ES-I3 (cell line): ENCODE measurements at regions not wholly inside any gene's neighbourhood (a gene's known extent, or its start where the extent isn't known, plus 50 kb on each side); places are given as distances from the start of the nearest gene placed in this dataset.

ENCODE experiments used
- H3K36me3 ChIP-seq: 2 replicates; pipeline ENCODE4 v1.6.1; 2013; ENCODE audit warnings: mild to moderate bottlenecking, low read length, control low read depth, moderate library complexity; ENCODE audit not compliant: insufficient read depth
- H3K4me1 ChIP-seq: 2 replicates; pipeline ENCODE4 v1.6.1; 2013; ENCODE audit warnings: mild to moderate bottlenecking, control low read depth, low read length; ENCODE audit not compliant: insufficient read depth
- H3K9ac ChIP-seq: 2 replicates; pipeline ENCODE4 v1.6.1; 2013; ENCODE audit warnings: low read depth, mild to moderate bottlenecking, low read length, moderate library complexity
- H3K9me3 ChIP-seq: 2 replicates; pipeline ENCODE4 v1.6.1; 2013; ENCODE audit warnings: mild to moderate bottlenecking, low read length, moderate library complexity; ENCODE audit not compliant: control insufficient read depth, insufficient read depth

GRCh38 chr6:62479697-62480220 is 193.7 kb upstream of the KHDRBS2 start:
- Histone ChIP-seq H3K9ac (no peak overlapping the region), H3K36me3 (no peaks in the 10 kb centered on the region), H3K9me3 (no peaks in the 10 kb centered on the region), H3K4me1 (0 out of 2 replicates have a peak, but pooled peaks cover 6% of the 10 kb centered on the region)

DNA sequence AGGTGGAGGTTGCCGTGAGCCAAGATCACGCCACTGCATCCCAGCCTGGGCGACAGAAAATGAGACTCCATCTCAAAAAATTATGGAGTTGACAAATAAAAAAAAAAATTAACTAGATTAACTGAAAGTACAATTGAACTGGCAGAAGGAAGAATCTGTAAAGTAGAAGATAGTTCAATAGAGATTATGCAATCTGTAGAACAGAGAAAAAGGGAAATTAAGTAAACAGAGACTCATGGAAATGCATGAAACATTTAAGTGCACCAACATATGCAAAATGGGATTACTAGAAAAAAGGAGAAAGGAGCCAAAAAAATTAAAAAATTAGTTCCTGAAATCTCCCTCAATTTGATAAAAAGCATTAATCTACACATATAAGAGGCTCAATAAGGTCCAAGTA is 188.8 kb upstream of the KHDRBS2 start:
- H3K9ac ChIP-seq: no peak overlapping the region
- no peaks in the 10 kb centered on the region for H3K9me3 ChIP-seq
- no peaks in the 10 kb centered on the region for H3K36me3 ChIP-seq
- H3K4me1 ChIP-seq: 0 out of 2 replicates have a peak, but pooled peaks cover under 1% of the 10 kb centered on the region

DNA sequence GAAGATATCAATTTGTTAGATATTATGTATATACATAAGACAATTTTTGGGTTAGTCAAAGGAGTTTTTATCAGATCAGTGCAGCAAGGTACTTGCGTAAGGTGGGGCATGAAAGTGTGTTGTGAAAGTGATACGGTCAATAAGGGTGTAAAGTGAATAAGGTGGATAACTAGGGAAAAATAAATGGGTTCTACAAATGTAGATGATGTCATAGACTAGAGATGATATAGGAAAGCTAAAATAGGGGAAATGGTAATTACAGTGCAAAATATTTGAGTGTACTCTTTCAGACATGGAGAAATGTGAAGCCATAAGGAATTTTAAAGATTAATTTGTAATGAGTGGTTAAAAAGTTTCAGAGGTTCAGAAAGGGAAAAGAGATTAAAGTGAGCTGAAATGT is 180.6 kb upstream of the KHDRBS2 start:
- Histone ChIP-seq H3K4me1 (no peaks in the 10 kb centered on the region), H3K36me3 (no peaks in the 10 kb centered on the region), H3K9ac (no peak overlapping the region), H3K9me3 (no peaks in the 10 kb centered on the region)

- H3K4me1 ChIP-seq: no peaks in the 10 kb centered on the region
- no peaks in the 10 kb centered on the region for H3K9me3 ChIP-seq
- no peaks in the 10 kb centered on the region for H3K36me3 ChIP-seq
- no peak overlapping the region for H3K9ac ChIP-seq
Measured at GRCh38 chr6:62465206-62465605, 179.2 kb upstream of the KHDRBS2 start.

GRCh38 chr6:62452586-62452985 is 166.6 kb upstream of the KHDRBS2 start:
- Histone ChIP-seq H3K4me1 (0 out of 2 replicates have a peak, but pooled peaks cover 3% of the 10 kb centered on the region), H3K9ac (no peak overlapping the region), H3K9me3 (no peaks in the 10 kb centered on the region), H3K36me3 (no peaks in the 10 kb centered on the region)

GRCh38 chr6:62446647-62447316 is 160.8 kb upstream of the KHDRBS2 start:
- Histone ChIP-seq H3K9me3 (no peaks in the 10 kb centered on the region), H3K9ac (no peak overlapping the region), H3K4me1 (0 out of 2 replicates have a peak, but pooled peaks cover 3% of the 10 kb centered on the region), H3K36me3 (no peaks in the 10 kb centered on the region)

- 0 out of 2 replicates have a peak, but pooled peaks cover 3% of the 10 kb centered on the region for H3K4me1 ChIP-seq
- no peaks in the 10 kb centered on the region for H3K36me3 ChIP-seq
- H3K9me3 ChIP-seq: no peaks in the 10 kb centered on the region
- no peak overlapping the region for H3K9ac ChIP-seq
Measured at GRCh38 chr6:62445521-62445920, 159.5 kb upstream of the KHDRBS2 start.

DNA sequence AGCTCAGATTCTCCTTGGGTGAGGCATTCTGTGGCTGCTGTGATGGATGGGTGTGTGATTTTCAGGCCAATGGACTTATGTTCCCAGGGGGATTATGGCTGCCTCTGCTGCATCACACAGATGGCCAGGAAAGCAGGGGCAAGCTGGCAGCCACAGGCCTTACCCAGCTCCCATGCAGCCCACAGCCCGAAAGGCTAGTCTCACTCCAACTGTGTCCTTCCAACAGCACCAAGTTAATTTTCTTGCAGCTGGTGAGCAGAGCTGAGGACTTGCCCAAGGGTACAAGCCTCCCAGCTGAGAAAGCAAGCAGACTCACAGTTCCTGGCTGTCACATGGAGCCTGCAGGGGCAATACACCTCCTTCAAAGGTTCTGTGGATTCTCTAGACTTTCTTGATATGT is 155.2 kb upstream of the KHDRBS2 start:
- H3K9ac ChIP-seq: no peak overlapping the region

DNA sequence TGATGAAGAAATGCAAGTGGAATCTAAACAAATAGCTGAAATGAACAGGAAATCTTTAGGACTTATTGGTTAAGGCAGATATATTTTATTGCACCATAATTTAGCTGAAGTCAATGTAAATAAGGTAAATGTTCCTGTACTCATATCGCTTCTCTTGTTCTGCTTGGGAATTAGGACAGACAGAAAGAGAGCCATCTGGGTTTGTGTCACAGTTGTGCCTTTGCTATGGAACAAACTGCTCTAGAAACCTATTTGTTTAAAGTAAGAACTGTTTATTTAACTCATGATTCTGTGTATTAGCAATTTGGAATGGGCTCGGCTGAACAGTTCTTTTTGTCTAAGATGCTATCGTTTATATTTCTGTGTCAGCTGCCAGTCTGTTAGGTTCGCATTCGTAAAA is 143.8 kb upstream of the KHDRBS2 start:
- Histone ChIP-seq H3K9ac (no peak overlapping the region), H3K36me3 (no peaks in the 10 kb centered on the region), H3K9me3 (no peaks in the 10 kb centered on the region), H3K4me1 (no peaks in the 10 kb centered on the region)

More for the DNA sequence above, 155.2 kb upstream of the KHDRBS2 start:
- Histone ChIP-seq H3K36me3 (no peaks in the 10 kb centered on the region), H3K4me1 (no peaks in the 10 kb centered on the region), H3K9me3 (peaks cover 3% of the 10 kb centered on the region; the same call in 1 of the 2 replicates)

DNA sequence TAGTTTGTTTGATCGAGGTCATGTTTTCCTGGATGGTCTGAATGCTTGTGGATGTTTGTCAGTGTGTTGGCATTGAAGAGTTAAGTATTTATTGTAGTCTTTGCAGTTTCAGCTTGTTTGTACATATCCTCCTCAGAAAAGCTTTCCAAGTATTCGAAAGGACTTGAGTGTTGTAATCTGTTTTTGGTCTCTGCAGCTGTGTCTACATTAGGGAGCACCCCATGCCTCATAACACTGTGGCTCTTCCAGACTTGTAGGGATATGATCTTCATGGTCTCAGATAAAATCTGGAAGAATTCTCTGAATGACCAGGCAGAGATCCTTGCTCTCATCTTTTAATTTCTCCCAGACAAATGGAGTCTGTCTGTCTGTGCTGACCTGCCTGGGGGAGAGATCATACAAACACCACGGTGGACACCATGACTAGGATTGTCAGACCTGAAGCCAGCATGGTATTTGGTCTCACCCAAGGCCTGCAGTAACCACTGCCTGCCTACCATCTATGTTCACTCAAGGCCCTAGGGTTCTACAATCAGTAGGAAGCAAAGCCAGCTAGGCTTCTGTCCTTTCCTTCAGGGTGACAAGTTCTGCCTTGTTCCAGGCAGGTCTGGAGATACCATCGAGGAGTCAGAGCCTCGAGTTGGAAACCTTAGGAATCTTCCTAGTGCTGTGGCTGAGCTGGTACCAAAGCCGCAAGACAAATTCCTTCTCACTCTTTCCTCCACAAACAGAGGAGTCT is 114.7 kb upstream of the KHDRBS2 start:
- H3K4me1 ChIP-seq: no peaks in the 10 kb centered on the region
- H3K9me3 ChIP-seq: no peaks in the 10 kb centered on the region

DNA sequence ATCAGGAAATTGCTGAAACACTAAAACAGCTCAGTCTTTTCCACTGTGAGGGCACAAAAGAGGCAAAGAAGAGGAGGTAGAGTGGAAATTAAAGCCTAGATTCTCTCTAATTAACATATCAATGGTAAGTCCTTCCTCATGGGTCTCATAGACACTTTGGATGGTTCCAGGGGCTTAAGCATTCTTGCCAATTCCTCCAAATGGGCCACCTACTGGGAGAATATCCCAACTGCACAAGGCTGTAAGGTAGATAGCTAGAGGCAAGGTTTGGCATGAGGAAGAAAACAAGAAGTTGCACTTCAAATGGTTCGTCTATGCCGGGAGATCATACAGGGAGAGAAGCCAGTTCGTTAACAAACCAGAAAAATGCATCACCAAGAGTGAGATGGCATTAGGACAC is 107.6 kb upstream of the KHDRBS2 start:
- H3K36me3 ChIP-seq: no peaks in the 10 kb centered on the region
- 0 out of 2 replicates have a peak, but pooled peaks cover 3% of the 10 kb centered on the region for H3K4me1 ChIP-seq
- H3K9ac ChIP-seq: no peak overlapping the region
- H3K9me3 ChIP-seq: no peaks in the 10 kb centered on the region

More for the DNA sequence above, 114.7 kb upstream of the KHDRBS2 start:
- Histone ChIP-seq H3K9ac (no peak overlapping the region), H3K36me3 (no peaks in the 10 kb centered on the region)

GRCh38 chr6:62392291-62392690 is 106.3 kb upstream of the KHDRBS2 start:
- H3K36me3 ChIP-seq: no peaks in the 10 kb centered on the region
- H3K9me3 ChIP-seq: no peaks in the 10 kb centered on the region
- H3K4me1 ChIP-seq: 0 out of 2 replicates have a peak, but pooled peaks cover 3% of the 10 kb centered on the region
- no peak overlapping the region for H3K9ac ChIP-seq

DNA sequence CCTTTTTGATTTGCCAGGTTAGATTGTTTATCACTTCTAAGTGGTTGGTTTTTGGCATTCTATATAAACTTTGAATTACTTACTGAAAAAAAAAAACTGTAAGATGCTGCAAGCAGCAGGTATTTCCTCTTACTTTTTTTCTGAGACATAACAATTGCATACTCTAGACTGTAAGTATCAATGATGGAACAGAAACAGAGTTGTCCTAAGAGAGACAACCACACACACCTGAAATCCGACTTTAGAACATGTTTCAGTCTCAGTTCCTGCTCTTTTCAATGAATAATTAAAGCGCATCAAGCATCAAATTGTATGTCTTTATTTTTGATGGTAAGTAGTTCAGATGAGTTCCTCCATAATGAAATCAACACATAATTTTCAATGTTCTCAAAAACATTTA is 105.3 kb upstream of the KHDRBS2 start:
- Histone ChIP-seq H3K4me1 (0 out of 2 replicates have a peak, but pooled peaks cover 3% of the 10 kb centered on the region), H3K36me3 (no peaks in the 10 kb centered on the region), H3K9me3 (no peaks in the 10 kb centered on the region), H3K9ac (no peak overlapping the region)

DNA sequence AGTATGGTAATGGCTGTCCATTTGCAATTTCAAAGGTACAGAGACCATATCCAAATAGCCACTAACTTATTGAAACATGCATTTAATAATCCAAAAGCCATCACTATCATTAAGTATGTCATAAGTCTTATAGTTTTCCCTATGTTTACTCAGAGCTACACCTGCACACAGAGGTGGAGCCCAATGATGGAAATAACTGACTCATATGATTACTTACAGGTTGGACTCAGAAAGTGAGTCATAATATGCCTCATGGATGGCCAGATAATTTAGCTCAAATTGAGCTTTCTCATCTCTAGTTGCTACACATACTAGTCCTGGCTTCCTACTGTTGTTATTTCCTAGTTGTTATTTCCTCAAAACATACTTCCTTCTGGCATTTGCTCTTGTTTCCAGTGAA is 104.4 kb upstream of the KHDRBS2 start:
- H3K9me3 ChIP-seq: no peaks in the 10 kb centered on the region
- 0 out of 2 replicates have a peak, but pooled peaks cover 3% of the 10 kb centered on the region for H3K4me1 ChIP-seq
- no peak overlapping the region for H3K9ac ChIP-seq
- H3K36me3 ChIP-seq: no peaks in the 10 kb centered on the region
